ENCODE measurements at regions not wholly inside any gene's neighbourhood (a gene's known extent, or its start where the extent isn't known, plus 50 kb on each side); places are given as distances from the start of the nearest gene placed in this dataset.

DNA sequence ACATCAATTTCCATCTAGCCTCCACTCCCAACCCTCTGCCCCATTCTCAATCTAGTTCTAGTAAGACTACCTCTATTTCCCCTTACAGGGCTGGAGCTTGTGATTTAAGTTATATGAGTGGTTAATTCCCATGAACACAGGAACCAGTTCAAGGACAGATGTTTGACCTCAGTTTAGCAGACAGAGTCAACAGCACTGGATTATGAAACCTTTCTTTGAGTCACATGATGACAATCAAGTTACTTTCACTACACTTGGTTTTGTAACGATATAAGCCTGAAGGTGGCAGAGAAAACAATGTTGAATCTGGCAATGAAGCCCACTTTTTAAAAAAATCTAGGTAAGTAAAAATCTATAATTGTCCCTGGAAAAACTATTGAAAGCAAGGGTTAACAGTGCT is 1646.2 kb upstream of the FLRT2 start:
- Histone ChIP-seq H3K9me3 (ENCODE audit: low read length) (no peaks in the 10 kb centered on the region), H3K36me3 (ENCODE audit: insufficient read depth, low read length) (no peaks in the 10 kb centered on the region), H3K4me3 (ENCODE audit: low read length) (no peak overlapping the region), H3K27ac (ENCODE audit: low read length) (no peak overlapping the region), H3F3A (ENCODE audit: insufficient read depth, low read length, poor library complexity, severe bottlenecking) (no peaks in the 10 kb centered on the region), H2AFZ (ENCODE audit: low read depth, low read length) (no peak overlapping the region), H3K27me3 (ENCODE audit: insufficient read depth, low read depth, low read length) (no peaks in the 10 kb centered on the region), H3K79me2 (replicated peaks; ENCODE audit: insufficient read depth, low read length) (no peaks in the 10 kb centered on the region), H4K20me1 (ENCODE audit: insufficient read depth) (no peaks in the 10 kb centered on the region), H3K4me2 (ENCODE audit: low read length) (no peak overlapping the region), H3K9ac (ENCODE audit: low read length) (no peak overlapping the region), H3K9me2 (ENCODE audit: insufficient read depth, low read length) (no peaks in the 10 kb centered on the region)
- TF ChIP-seq, protein P1, sequence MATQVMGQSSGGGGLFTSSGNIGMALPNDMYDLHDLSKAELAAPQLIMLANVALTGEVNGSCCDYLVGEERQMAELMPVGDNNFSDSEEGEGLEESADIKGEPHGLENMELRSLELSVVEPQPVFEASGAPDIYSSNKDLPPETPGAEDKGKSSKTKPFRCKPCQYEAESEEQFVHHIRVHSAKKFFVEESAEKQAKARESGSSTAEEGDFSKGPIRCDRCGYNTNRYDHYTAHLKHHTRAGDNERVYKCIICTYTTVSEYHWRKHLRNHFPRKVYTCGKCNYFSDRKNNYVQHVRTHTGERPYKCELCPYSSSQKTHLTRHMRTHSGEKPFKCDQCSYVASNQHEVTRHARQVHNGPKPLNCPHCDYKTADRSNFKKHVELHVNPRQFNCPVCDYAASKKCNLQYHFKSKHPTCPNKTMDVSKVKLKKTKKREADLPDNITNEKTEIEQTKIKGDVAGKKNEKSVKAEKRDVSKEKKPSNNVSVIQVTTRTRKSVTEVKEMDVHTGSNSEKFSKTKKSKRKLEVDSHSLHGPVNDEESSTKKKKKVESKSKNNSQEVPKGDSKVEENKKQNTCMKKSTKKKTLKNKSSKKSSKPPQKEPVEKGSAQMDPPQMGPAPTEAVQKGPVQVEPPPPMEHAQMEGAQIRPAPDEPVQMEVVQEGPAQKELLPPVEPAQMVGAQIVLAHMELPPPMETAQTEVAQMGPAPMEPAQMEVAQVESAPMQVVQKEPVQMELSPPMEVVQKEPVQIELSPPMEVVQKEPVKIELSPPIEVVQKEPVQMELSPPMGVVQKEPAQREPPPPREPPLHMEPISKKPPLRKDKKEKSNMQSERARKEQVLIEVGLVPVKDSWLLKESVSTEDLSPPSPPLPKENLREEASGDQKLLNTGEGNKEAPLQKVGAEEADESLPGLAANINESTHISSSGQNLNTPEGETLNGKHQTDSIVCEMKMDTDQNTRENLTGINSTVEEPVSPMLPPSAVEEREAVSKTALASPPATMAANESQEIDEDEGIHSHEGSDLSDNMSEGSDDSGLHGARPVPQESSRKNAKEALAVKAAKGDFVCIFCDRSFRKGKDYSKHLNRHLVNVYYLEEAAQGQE (IDR thresholded peaks at IDR 0.05; ENCODE audit: borderline replicate concordance) = no peak
- TF ChIP-seq TAF1 (IDR thresholded peaks at IDR 0.05; ENCODE audit: low read depth) (no peak), EP300 (conservative IDR thresholded peaks at IDR 0.05; ENCODE audit: poor library complexity, severe bottlenecking) (no peak), EZH2 (IDR thresholded peaks at IDR 0.05; ENCODE audit: borderline replicate concordance, insufficient read depth, low read length, poor library complexity, severe bottlenecking) (no peak), SMC3 (conservative IDR thresholded peaks at IDR 0.05; ENCODE audit: poor library complexity) (no peak), RAD21 (conservative IDR thresholded peaks at IDR 0.05) (no peak), POLR2AphosphoS5 (IDR thresholded peaks at IDR 0.05) (no peak)
- TF ChIP-seq, protein P2, sequence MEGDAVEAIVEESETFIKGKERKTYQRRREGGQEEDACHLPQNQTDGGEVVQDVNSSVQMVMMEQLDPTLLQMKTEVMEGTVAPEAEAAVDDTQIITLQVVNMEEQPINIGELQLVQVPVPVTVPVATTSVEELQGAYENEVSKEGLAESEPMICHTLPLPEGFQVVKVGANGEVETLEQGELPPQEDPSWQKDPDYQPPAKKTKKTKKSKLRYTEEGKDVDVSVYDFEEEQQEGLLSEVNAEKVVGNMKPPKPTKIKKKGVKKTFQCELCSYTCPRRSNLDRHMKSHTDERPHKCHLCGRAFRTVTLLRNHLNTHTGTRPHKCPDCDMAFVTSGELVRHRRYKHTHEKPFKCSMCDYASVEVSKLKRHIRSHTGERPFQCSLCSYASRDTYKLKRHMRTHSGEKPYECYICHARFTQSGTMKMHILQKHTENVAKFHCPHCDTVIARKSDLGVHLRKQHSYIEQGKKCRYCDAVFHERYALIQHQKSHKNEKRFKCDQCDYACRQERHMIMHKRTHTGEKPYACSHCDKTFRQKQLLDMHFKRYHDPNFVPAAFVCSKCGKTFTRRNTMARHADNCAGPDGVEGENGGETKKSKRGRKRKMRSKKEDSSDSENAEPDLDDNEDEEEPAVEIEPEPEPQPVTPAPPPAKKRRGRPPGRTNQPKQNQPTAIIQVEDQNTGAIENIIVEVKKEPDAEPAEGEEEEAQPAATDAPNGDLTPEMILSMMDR (IDR thresholded peaks at IDR 0.05; ENCODE audit: poor library complexity, severe bottlenecking) = no peak

GRCh38 chr14:83885837-83886293 is 1644.1 kb upstream of the FLRT2 start:
- H3K79me2 ChIP-seq (replicated peaks; ENCODE audit: insufficient read depth, low read length) = no peaks in the 10 kb centered on the region
- TF ChIP-seq POLR2AphosphoS5 (IDR thresholded peaks at IDR 0.05) (no peak), RAD21 (conservative IDR thresholded peaks at IDR 0.05) (no peak), MXI1 (conservative IDR thresholded peaks at IDR 0.05; ENCODE audit: poor library complexity, severe bottlenecking) (no peak), EP300 (conservative IDR thresholded peaks at IDR 0.05; ENCODE audit: poor library complexity, severe bottlenecking) (no peak), EZH2 (IDR thresholded peaks at IDR 0.05; ENCODE audit: borderline replicate concordance, insufficient read depth, low read length, poor library complexity, severe bottlenecking) (no peak), TAF1 (IDR thresholded peaks at IDR 0.05; ENCODE audit: low read depth) (no peak), SMC3 (conservative IDR thresholded peaks at IDR 0.05; ENCODE audit: poor library complexity) (no peak)
- TF ChIP-seq, protein P2 (IDR thresholded peaks at IDR 0.05; ENCODE audit: poor library complexity, severe bottlenecking) = no peak
- TF ChIP-seq, protein P1 (IDR thresholded peaks at IDR 0.05; ENCODE audit: borderline replicate concordance) = no peak
- no peaks in the 10 kb centered on the region for H3F3A ChIP-seq (ENCODE audit: insufficient read depth, low read length, poor library complexity, severe bottlenecking)
- no peaks in the 10 kb centered on the region for H3K9me3 ChIP-seq (ENCODE audit: low read length)
- H3K4me2 ChIP-seq (ENCODE audit: low read length) = no peak overlapping the region
- H3K27ac ChIP-seq (ENCODE audit: low read length) = no peak overlapping the region
- no peak overlapping the region for H3K9ac ChIP-seq (ENCODE audit: low read length)
- no peaks in the 10 kb centered on the region for H3K27me3 ChIP-seq (ENCODE audit: insufficient read depth, low read depth, low read length)
- H4K20me1 ChIP-seq (ENCODE audit: insufficient read depth) = no peaks in the 10 kb centered on the region
- no peaks in the 10 kb centered on the region for H3K36me3 ChIP-seq (ENCODE audit: insufficient read depth, low read length)
- H2AFZ ChIP-seq (ENCODE audit: low read depth, low read length) = no peak overlapping the region
- no peaks in the 10 kb centered on the region for H3K9me2 ChIP-seq (ENCODE audit: insufficient read depth, low read length)
- H3K4me3 ChIP-seq (ENCODE audit: low read length) = no peak overlapping the region
